Fibroblast of pulmonary artery (primary cell): ENCODE measurements at regions not wholly inside any gene's neighbourhood (a gene's known extent, or its start where the extent isn't known, plus 50 kb on each side); places are given as distances from the start of the nearest gene placed in this dataset.

Experiments
- DNase-seq: peaks from one replicate; pipeline ENCODE4 v3.0.0-alpha.2; 2010; ENCODE audit warnings: low read depth
- H3K4me3 ChIP-seq: replicated peaks from 2 replicates; pipeline ENCODE4 v1.5.1; 2011; ENCODE audit warnings: low read depth, mild to moderate bottlenecking, control low read depth, low read length, moderate library complexity
- TF ChIP-seq, protein P1 (sequence below): IDR thresholded peaks from 2 replicates; pipeline ENCODE4 v1.5.1; 2011; ENCODE audit warnings: mild to moderate bottlenecking, control low read depth, low read length, inconsistent platforms; ENCODE audit errors: missing control alignments

- no peak overlapping the region for H3K4me3 ChIP-seq
- TF ChIP-seq, protein P1, sequence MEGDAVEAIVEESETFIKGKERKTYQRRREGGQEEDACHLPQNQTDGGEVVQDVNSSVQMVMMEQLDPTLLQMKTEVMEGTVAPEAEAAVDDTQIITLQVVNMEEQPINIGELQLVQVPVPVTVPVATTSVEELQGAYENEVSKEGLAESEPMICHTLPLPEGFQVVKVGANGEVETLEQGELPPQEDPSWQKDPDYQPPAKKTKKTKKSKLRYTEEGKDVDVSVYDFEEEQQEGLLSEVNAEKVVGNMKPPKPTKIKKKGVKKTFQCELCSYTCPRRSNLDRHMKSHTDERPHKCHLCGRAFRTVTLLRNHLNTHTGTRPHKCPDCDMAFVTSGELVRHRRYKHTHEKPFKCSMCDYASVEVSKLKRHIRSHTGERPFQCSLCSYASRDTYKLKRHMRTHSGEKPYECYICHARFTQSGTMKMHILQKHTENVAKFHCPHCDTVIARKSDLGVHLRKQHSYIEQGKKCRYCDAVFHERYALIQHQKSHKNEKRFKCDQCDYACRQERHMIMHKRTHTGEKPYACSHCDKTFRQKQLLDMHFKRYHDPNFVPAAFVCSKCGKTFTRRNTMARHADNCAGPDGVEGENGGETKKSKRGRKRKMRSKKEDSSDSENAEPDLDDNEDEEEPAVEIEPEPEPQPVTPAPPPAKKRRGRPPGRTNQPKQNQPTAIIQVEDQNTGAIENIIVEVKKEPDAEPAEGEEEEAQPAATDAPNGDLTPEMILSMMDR = no peak
- DNase-seq = no peak
Measured at GRCh38 chr11:90757849-90758494, 535.1 kb upstream of the CHORDC1 start.

- TF ChIP-seq, protein P1 = no peak
- H3K4me3 ChIP-seq = no peak overlapping the region
- no peak for DNase-seq
Measured at GRCh38 chr11:90756617-90757016, 533.8 kb upstream of the CHORDC1 start.

- H3K4me3 ChIP-seq = no peak overlapping the region
- no peak for DNase-seq
- TF ChIP-seq, protein P1 = no peak
Measured at GRCh38 chr11:90753546-90753945, 530.7 kb upstream of the CHORDC1 start.

DNA sequence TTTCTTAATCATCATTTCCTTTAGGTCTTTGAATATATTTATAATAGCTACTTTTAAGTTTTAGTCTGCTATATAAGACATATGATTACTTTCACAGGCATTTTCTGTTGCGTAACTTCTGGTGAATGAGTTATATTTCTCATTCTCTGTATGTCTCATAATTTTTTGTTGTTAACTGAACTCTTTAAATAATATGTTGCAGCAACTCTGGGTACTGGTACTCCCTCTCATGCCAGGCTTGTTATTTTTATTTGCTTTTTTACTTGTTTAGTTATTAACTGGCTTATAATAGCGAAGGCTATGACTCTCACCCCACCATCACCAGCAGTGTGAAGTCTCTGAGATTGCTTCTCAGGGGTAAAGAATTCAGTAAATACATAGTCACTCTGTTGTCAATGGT is 524.2 kb upstream of the CHORDC1 start:
- TF ChIP-seq, protein P1 = no peak
- peak; percentile 63 for DNase-seq
- H3K4me3 ChIP-seq = no peak overlapping the region

GRCh38 chr11:90744169-90744568 is 521.3 kb upstream of the CHORDC1 start:
- DNase-seq = no peak
- H3K4me3 ChIP-seq = no peak overlapping the region
- TF ChIP-seq, protein P1 = no peak

DNA sequence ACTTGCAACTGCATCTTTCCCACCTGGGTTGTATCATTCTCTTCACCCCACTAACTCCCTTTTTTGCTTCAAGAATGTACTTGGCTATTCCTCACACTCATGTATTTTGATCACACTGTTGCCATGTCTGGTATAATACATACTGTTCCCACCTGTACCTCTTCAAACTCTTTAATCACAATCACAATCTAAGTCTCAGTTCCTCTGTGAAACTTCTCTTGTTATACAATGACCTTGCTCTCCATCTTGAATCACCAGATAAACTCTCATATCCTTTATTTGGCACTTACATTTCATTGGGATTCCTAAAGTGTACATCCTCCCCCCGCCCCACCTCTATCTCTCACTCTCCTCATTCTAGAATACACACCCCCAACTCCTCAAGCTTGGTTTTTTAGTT is 516.0 kb upstream of the CHORDC1 start:
- DNase-seq = no peak
- TF ChIP-seq, protein P1 = no peak
- no peak overlapping the region for H3K4me3 ChIP-seq

GRCh38 chr11:90737444-90738050 is 514.7 kb upstream of the CHORDC1 start:
- no peak overlapping the region for H3K4me3 ChIP-seq
- TF ChIP-seq, protein P1 = no peak
- DNase-seq = no peak
